ENCODE measurements at regions not wholly inside any gene's neighbourhood (a gene's known extent, or its start where the extent isn't known, plus 50 kb on each side); places are given as distances from the start of the nearest gene placed in this dataset.

GRCh38 chrX:82081027-82081426 lies 879.1 kb downstream of the SH3BGRL start:
- Histone ChIP-seq H3K4me1 (ENCODE audit: control insufficient read depth, insufficient read depth, low read length) (no peaks in the 10 kb centered on the region), H3K27me3 (ENCODE audit: control insufficient read depth, insufficient read depth, low read length) (no peaks in the 10 kb centered on the region), H3K36me3 (ENCODE audit: control insufficient read depth, insufficient read depth, low read length) (no peaks in the 10 kb centered on the region), H3K27ac (ENCODE audit: low read depth, low read length) (no peak overlapping the region), H3K9me3 (ENCODE audit: control insufficient read depth, insufficient read depth, low read length) (peaks cover 83% of the 10 kb centered on the region), H3K4me3 (ENCODE audit: low read depth, low read length) (no peak overlapping the region; the same call in 1 of the 2 replicates), H3K9ac (ENCODE audit: low read depth, low read length) (no peak overlapping the region)

- no peaks in the 10 kb centered on the region for H3K27me3 ChIP-seq (ENCODE audit: control insufficient read depth, insufficient read depth, low read length)
- H3K36me3 ChIP-seq (ENCODE audit: control insufficient read depth, insufficient read depth, low read length) = no peaks in the 10 kb centered on the region
- no peak overlapping the region for H3K4me3 ChIP-seq (ENCODE audit: low read depth, low read length)
- H3K9ac ChIP-seq (ENCODE audit: low read depth, low read length) = no peak overlapping the region
- peaks cover 83% of the 10 kb centered on the region for H3K9me3 ChIP-seq (ENCODE audit: control insufficient read depth, insufficient read depth, low read length)
- no peak overlapping the region for H3K27ac ChIP-seq (ENCODE audit: low read depth, low read length)
- no peaks in the 10 kb centered on the region for H3K4me1 ChIP-seq (ENCODE audit: control insufficient read depth, insufficient read depth, low read length)
Observed at GRCh38 chrX:82087699-82088098, 885.8 kb downstream of the SH3BGRL start.

- no peak overlapping the region for H3K9ac ChIP-seq (ENCODE audit: low read depth, low read length)
- H3K27ac ChIP-seq (ENCODE audit: low read depth, low read length) = no peak overlapping the region
- no peaks in the 10 kb centered on the region for H3K36me3 ChIP-seq (ENCODE audit: control insufficient read depth, insufficient read depth, low read length)
- H3K4me3 ChIP-seq (ENCODE audit: low read depth, low read length) = no peak overlapping the region
- H3K4me1 ChIP-seq (ENCODE audit: control insufficient read depth, insufficient read depth, low read length) = no peaks in the 10 kb centered on the region
- no peaks in the 10 kb centered on the region for H3K27me3 ChIP-seq (ENCODE audit: control insufficient read depth, insufficient read depth, low read length)
- peaks cover 93% of the 10 kb centered on the region for H3K9me3 ChIP-seq (ENCODE audit: control insufficient read depth, insufficient read depth, low read length)
Observed at GRCh38 chrX:82092307-82092706, 890.4 kb downstream of the SH3BGRL start.

- Histone ChIP-seq H3K27ac (ENCODE audit: low read depth, low read length) (no peak overlapping the region), H3K4me3 (ENCODE audit: low read depth, low read length) (no peak overlapping the region), H3K27me3 (ENCODE audit: control insufficient read depth, insufficient read depth, low read length) (no peaks in the 10 kb centered on the region), H3K4me1 (ENCODE audit: control insufficient read depth, insufficient read depth, low read length) (no peaks in the 10 kb centered on the region), H3K9ac (ENCODE audit: low read depth, low read length) (no peak overlapping the region), H3K9me3 (ENCODE audit: control insufficient read depth, insufficient read depth, low read length) (peaks cover 71% of the 10 kb centered on the region), H3K36me3 (ENCODE audit: control insufficient read depth, insufficient read depth, low read length) (no peaks in the 10 kb centered on the region)
Observed at GRCh38 chrX:82125103-82125502, 923.2 kb downstream of the SH3BGRL start.

GRCh38 chrX:82127228-82128123 lies 925.6 kb downstream of the SH3BGRL start:
- Histone ChIP-seq H3K4me3 (ENCODE audit: low read depth, low read length) (no peak overlapping the region), H3K9ac (ENCODE audit: low read depth, low read length) (no peak overlapping the region), H3K36me3 (ENCODE audit: control insufficient read depth, insufficient read depth, low read length) (no peaks in the 10 kb centered on the region), H3K27me3 (ENCODE audit: control insufficient read depth, insufficient read depth, low read length) (no peaks in the 10 kb centered on the region), H3K4me1 (ENCODE audit: control insufficient read depth, insufficient read depth, low read length) (no peaks in the 10 kb centered on the region), H3K9me3 (ENCODE audit: control insufficient read depth, insufficient read depth, low read length) (peaks cover 74% of the 10 kb centered on the region), H3K27ac (ENCODE audit: low read depth, low read length) (no peak overlapping the region)

GRCh38 chrX:82134378-82134777 lies 932.5 kb downstream of the SH3BGRL start:
- H3K9ac ChIP-seq (ENCODE audit: low read depth, low read length) = no peak overlapping the region
- H3K36me3 ChIP-seq (ENCODE audit: control insufficient read depth, insufficient read depth, low read length) = no peaks in the 10 kb centered on the region
- no peaks in the 10 kb centered on the region for H3K4me1 ChIP-seq (ENCODE audit: control insufficient read depth, insufficient read depth, low read length)
- H3K27me3 ChIP-seq (ENCODE audit: control insufficient read depth, insufficient read depth, low read length) = no peaks in the 10 kb centered on the region
- H3K9me3 ChIP-seq (ENCODE audit: control insufficient read depth, insufficient read depth, low read length) = peaks cover 91% of the 10 kb centered on the region
- H3K4me3 ChIP-seq (ENCODE audit: low read depth, low read length) = no peak overlapping the region
- no peak overlapping the region for H3K27ac ChIP-seq (ENCODE audit: low read depth, low read length)

GRCh38 chrX:82141942-82142341 lies 940.0 kb downstream of the SH3BGRL start:
- Histone ChIP-seq H3K27me3 (ENCODE audit: control insufficient read depth, insufficient read depth, low read length) (no peaks in the 10 kb centered on the region), H3K4me1 (ENCODE audit: control insufficient read depth, insufficient read depth, low read length) (no peaks in the 10 kb centered on the region), H3K4me3 (ENCODE audit: low read depth, low read length) (no peak overlapping the region), H3K9ac (ENCODE audit: low read depth, low read length) (no peak overlapping the region), H3K36me3 (ENCODE audit: control insufficient read depth, insufficient read depth, low read length) (no peaks in the 10 kb centered on the region), H3K9me3 (ENCODE audit: control insufficient read depth, insufficient read depth, low read length) (peaks cover 88% of the 10 kb centered on the region), H3K27ac (ENCODE audit: low read depth, low read length) (no peak overlapping the region)

- no peaks in the 10 kb centered on the region for H3K4me1 ChIP-seq (ENCODE audit: control insufficient read depth, insufficient read depth, low read length)
- no peak overlapping the region for H3K9ac ChIP-seq (ENCODE audit: low read depth, low read length)
- H3K4me3 ChIP-seq (ENCODE audit: low read depth, low read length) = no peak overlapping the region
- H3K27me3 ChIP-seq (ENCODE audit: control insufficient read depth, insufficient read depth, low read length) = no peaks in the 10 kb centered on the region
- peaks cover 84% of the 10 kb centered on the region for H3K9me3 ChIP-seq (ENCODE audit: control insufficient read depth, insufficient read depth, low read length)
- H3K36me3 ChIP-seq (ENCODE audit: control insufficient read depth, insufficient read depth, low read length) = no peaks in the 10 kb centered on the region
- no peak overlapping the region for H3K27ac ChIP-seq (ENCODE audit: low read depth, low read length)
Observed at GRCh38 chrX:82161195-82161594, 959.3 kb downstream of the SH3BGRL start.

- H3K9me3 ChIP-seq (ENCODE audit: control insufficient read depth, insufficient read depth, low read length) = peaks cover 85% of the 10 kb centered on the region
- H3K27me3 ChIP-seq (ENCODE audit: control insufficient read depth, insufficient read depth, low read length) = no peaks in the 10 kb centered on the region
- H3K36me3 ChIP-seq (ENCODE audit: control insufficient read depth, insufficient read depth, low read length) = no peaks in the 10 kb centered on the region
- H3K4me3 ChIP-seq (ENCODE audit: low read depth, low read length) = no peak overlapping the region
- no peak overlapping the region for H3K9ac ChIP-seq (ENCODE audit: low read depth, low read length)
- no peaks in the 10 kb centered on the region for H3K4me1 ChIP-seq (ENCODE audit: control insufficient read depth, insufficient read depth, low read length)
- no peak overlapping the region for H3K27ac ChIP-seq (ENCODE audit: low read depth, low read length)
Observed at GRCh38 chrX:82163701-82164100, 961.8 kb downstream of the SH3BGRL start.

- Histone ChIP-seq H3K9me3 (ENCODE audit: control insufficient read depth, insufficient read depth, low read length) (peaks cover 49% of the 10 kb centered on the region), H3K4me1 (ENCODE audit: control insufficient read depth, insufficient read depth, low read length) (no peaks in the 10 kb centered on the region), H3K27me3 (ENCODE audit: control insufficient read depth, insufficient read depth, low read length) (no peaks in the 10 kb centered on the region), H3K36me3 (ENCODE audit: control insufficient read depth, insufficient read depth, low read length) (no peaks in the 10 kb centered on the region), H3K4me3 (ENCODE audit: low read depth, low read length) (no peak overlapping the region; the same call in 1 of the 2 replicates), H3K27ac (ENCODE audit: low read depth, low read length) (no peak overlapping the region), H3K9ac (ENCODE audit: low read depth, low read length) (no peak overlapping the region)
Observed at GRCh38 chrX:82196866-82197265, 995.0 kb downstream of the SH3BGRL start.

GRCh38 chrX:82208975-82209374 lies 1007.1 kb downstream of the SH3BGRL start:
- Histone ChIP-seq H3K4me1 (ENCODE audit: control insufficient read depth, insufficient read depth, low read length) (no peaks in the 10 kb centered on the region), H3K9ac (ENCODE audit: low read depth, low read length) (no peak overlapping the region), H3K9me3 (ENCODE audit: control insufficient read depth, insufficient read depth, low read length) (peaks cover 64% of the 10 kb centered on the region), H3K36me3 (ENCODE audit: control insufficient read depth, insufficient read depth, low read length) (no peaks in the 10 kb centered on the region), H3K27me3 (ENCODE audit: control insufficient read depth, insufficient read depth, low read length) (no peaks in the 10 kb centered on the region), H3K27ac (ENCODE audit: low read depth, low read length) (no peak overlapping the region), H3K4me3 (ENCODE audit: low read depth, low read length) (no peak overlapping the region)
